CD4-positive, alpha-beta T cell treated with Interleukin-2 at 100 ng/mL for 4 hours (primary cell): ENCODE measurements at regions not wholly inside any gene's neighbourhood (a gene's known extent, or its start where the extent isn't known, plus 50 kb on each side); places are given as distances from the start of the nearest gene placed in this dataset.
"Not testable (repeated sequence)": the region's sequence is repeated elsewhere in the genome, so short reads cannot be mapped to it uniquely, and the experiment has no call there.

Experiments
- DNase-seq: peaks from one replicate; pipeline ENCODE4 v3.0.0-alpha.2; 2020; ENCODE audit warnings: low spot score

- DNase-seq: no peak
Measured at GRCh38 chr5:125609011-125609410, 814.2 kb upstream of the GRAMD2B start.

DNA sequence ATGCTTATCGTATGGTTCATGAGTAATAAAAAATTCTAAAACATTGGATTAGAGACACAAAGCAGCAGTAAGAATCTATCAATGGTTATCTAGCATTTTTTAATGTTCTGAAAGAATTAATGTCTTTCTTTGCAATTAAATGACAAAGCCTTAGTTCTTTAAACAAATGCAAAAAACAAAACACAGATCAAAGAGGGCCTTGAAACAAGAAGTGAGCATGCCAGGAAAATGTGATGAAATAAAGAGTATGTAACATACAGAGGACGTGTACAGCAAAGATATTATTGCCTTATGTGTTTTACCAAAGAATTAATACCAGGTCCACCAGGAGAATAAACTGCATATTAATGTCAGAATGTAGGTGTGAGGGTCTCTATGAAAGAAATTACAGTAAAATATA is 812.3 kb upstream of the GRAMD2B start:
- DNase-seq: no peak

- no peak for DNase-seq
Measured at GRCh38 chr5:125611541-125611940, 811.7 kb upstream of the GRAMD2B start.

DNA sequence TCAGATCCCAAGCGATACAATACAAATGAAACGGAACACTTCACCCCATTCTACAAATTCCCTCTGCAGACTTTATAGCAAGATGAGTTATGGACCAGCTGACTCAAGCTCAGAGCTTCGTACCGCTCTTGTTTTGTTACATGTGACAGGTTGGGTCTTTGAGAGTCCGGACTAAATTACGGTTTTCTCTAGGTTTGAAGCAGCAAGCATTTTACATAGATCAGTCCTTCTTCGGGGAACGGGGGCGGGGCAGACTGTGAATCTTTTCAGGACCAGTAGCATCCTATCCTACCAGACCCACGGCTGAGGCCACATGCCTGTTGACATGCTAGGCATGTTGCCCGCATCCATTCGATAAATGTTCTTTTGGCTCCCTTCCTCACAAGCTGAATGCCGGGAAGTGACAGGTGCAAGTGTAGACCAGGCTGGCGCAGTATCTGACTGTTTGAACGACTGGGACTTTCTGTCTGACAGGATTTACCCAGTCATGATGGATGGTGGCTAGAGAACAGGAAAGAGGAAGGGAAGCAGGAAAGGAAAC is 811.0 kb upstream of the GRAMD2B start:
- DNase-seq: no peak

DNA sequence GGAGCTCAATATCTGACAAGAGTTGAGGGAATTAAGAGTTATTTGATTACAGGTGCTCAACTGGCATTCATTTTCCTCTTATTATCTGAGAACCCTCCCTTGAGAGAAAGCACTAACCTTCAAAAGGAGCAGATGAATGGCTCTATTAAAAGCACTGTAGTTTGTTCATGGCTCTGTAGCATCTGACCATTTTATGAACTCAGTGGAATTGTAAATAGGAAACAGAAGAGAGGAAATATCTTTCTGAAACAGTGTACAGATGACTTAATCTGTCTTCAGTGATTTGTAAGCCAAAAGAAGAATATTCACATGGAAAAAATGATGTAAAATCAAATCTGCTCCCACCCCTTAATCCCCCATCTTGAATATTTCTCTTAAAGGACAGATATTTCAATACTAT is 810.4 kb upstream of the GRAMD2B start:
- no peak for DNase-seq

DNA sequence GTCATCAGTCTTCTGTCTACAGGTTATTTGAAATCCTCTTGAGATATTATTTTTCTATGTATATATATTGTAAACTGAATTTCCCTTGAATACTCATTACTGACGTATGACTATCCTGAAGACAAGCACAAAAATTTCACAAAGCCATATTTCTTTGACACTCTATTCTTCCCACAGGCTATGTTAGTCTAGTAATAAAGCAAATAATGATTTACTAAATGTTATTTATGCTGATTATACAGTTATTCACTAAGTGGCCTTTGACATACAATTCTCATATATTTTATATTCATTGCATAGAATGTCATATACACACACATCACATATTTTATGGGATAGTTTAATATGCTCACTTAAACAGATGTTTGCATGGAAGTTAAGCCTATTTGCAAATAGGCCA is 793.0 kb upstream of the GRAMD2B start:
- no peak for DNase-seq

DNA sequence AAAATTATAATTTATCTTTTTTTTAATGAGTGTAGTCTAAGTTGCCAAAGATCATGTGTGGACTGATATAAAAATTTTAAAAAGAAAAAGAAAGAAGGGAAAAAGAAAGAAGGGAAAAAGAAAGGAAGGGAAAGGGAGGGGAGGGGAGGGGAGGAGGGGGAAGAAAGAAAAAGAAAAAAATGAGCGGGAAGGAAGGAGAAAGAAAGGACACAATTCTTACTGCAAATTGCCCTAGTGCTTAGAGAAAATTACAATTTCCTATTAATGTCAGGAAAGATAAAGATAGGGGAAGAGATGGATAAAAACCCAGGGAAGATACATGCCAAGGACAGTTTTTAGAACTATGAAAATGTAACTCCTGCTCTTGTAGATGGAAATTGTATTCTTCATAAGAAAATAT is 789.7 kb upstream of the GRAMD2B start:
- no peak for DNase-seq

DNA sequence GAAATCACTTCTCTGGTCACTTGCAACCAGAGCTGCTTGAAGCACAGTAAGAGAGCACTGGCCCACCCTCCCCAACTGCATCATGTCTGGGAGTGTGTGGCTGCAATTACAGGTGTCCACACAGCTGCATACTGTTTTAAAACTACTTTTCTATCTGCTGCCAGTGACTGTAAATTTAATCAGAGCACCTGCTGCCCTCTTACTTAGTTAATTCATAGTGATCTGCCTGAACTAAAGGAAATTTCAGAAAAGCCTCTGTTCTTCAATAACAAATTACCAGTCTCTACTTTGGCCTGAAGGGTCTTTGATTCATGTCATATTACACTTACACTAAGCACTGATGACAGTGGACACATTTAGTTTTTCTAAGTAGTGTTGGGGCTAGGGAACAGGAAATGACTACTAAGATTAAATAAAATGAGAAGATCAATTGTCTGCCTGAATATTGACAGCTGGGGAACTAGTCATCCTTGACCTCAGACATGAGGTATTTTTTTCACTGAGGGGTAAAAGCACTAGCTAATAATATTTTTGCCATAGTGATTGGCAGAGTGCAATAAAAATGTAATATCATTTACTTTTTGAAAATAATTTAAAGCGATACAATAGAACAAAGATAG is 788.9 kb upstream of the GRAMD2B start:
- no peak for DNase-seq

DNA sequence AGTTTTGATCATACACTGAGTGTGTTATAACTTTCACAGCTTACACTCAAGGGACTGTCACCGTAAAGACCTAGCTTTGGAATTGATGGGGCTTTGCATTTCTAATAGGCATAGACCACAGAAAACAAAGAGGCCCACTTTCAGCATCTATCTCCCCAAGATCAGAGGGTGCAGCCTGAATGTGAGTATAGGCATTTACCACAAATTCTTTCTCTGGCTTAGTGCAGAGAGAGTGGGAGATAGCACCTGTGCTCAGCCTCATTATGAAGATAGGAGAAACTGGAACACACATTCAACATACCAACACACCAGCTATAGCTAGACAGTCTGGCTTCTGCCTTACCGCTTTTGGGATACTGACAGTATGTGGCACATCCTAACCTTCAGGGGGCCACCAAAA is 783.4 kb upstream of the GRAMD2B start:
- DNase-seq: no peak

GRCh38 chr5:125652761-125653160 is 770.4 kb upstream of the GRAMD2B start:
- DNase-seq: no peak

- DNase-seq: no peak
Measured at GRCh38 chr5:125654392-125654791, 768.8 kb upstream of the GRAMD2B start.

GRCh38 chr5:125655156-125655555 is 768.1 kb upstream of the GRAMD2B start:
- DNase-seq: no peak

DNA sequence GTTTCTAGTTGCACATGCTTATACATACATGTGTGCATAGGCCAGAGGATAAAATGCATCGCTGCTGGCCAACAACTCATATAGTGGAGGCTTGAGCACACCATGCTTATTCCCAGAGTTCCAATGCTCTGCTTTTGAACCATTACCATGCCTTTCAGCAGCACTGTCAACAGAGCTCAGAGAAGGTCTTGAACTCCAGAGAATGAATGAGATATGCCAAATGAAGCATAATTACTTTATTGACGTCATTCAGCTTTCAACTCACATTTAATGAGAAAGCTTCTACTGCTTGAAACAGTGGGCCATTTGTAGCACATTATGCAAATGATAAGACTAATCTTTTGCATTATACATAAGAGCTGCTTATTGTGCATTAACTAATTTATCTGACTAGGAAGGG is 765.3 kb upstream of the GRAMD2B start:
- no peak for DNase-seq

GRCh38 chr5:125659316-125660023 is 763.7 kb upstream of the GRAMD2B start:
- no peak for DNase-seq

- DNase-seq: no peak
Measured at GRCh38 chr5:125660231-125660895, 762.8 kb upstream of the GRAMD2B start.

DNA sequence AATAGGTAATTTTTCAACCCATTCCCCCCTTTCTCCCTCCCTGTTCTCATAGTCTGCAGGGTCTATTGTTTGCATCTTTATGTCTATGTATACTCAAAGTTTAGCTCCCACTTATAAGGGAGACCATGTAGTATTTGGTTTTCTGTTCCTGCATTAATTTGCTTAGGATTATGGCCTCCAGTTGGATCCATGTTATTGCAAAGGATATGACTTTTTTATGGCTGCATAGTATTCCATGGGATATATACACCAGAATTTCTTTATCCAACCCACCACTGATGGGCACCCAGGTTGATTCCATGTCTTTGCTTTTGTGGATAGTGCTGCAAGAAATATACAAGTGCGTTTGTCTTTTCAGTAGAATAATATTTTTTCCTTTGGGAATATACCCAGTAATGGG is 761.6 kb upstream of the GRAMD2B start:
- DNase-seq: no peak

DNA sequence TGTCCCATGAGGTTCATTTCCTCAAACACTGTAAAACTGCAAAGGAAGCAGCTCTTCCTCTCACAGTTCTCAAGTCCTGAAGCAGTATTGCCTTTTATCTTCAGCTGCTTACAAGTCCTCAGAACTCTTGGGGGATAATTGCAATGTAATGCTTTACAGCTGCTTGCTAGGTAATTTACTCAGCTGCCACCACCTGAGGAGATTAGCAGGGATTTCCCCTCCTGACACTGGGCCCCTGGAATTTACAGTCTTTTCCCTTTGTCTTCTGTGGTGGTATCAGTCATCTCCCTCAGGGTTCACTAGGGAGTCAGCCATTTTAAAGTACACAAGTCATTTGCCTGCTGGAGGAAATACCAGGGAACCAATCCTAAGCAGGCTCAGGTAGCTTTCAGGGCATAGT is 754.3 kb upstream of the GRAMD2B start:
- DNase-seq: no peak

DNA sequence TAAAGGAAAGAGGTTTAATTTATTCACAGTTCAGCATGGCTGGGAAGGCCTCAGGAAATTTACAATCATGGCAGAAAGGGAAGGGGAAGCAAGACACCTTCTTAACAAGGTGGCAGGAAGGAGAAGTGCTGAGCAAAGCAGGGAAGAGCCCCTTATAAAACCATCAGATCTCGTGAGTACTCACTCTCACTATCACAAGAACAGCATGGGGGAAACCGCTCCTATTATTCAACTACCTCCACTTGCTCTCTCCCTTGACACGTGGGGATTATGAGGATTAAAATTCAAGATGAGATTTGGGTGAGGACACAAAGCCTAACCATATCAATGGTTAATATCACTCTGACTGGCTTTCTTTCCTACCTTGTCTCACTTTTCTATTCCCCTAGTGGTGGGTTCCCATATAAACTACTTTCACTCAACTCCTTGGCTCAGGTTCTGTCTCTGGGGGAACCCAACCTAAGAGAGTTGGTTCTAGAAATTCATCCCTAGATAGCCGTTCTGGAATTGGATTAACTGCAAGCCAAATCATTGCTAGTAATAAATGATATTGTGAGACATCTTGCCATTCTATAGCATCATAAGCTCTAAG is 749.8 kb upstream of the GRAMD2B start:
- no peak for DNase-seq

- DNase-seq: no peak
Measured at GRCh38 chr5:125679522-125679921, 743.7 kb upstream of the GRAMD2B start.

DNA sequence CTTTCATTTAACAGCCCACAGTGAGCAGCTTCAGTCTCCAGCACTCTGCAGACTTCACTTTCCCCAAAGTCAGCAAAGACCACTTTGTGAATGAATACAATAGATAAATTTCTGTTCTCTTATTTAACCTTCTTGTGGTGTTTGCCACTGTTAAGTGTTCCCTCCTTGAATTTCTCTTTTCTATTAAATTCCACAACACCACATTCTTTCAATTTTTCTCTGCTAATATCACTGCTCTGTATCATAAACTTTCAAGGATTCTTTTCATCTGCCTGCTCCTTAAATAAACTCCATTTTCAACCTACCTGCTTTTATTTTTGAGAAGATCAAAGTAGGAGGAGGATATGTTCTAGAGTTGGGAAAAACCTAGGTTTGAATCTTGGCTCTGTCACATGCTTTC is 739.5 kb upstream of the GRAMD2B start:
- no peak for DNase-seq

DNA sequence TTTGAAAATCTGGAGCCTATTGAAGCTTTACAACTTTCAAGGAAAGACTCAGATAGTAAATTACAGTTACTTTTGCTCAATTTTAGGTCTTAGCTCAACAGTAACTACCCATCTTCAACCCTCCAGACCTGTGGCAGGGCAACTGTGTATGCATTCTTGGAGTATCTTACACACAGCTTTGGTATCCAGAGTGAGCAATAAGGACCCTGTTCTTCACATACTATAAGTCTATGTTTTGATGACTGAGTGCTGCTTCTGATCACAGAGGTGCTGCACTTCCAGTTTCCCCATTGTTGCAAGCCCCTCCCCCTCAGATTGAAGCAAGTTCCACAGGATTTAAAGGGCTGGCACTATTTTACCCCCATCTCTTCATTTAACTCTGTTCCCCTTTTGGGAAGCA is 737.4 kb upstream of the GRAMD2B start:
- DNase-seq: no peak

DNA sequence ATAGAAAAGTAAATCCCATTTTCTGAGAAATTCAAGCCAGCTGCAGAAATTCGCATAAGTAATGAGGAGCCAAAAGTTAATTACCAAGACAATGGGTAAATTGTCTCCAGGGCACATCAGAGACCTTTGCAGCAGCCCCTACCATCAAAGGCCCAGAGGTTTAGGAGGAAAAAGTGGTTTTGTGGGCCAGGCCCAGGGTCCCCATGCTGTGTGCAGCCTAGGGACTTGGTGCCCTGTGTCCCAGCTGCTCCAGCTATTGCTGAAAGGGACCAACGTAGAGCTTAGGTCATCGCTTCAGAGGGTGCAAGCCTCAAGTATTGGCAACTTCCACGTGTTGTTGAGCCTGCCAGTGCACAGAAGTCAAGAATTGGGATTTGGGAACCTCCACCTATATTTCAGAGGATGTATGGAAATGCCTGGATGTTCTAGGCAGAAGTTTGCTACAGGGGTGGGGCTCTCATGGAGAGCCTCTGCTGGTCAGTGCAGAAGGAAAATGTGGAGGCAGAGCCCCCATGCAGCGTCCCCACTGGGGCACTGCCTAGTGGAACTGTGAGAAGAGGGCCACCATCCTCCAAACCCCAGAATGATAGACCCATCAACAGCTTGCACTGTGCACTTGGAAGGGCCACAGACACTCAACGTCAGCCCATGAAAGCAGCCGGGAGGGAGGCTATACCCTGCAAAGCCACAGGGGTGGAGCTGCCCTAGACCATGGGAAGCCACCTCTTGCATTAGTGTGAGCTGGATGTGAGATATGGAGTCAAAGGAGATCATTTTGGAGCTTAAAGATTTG is 731.3 kb upstream of the GRAMD2B start:
- DNase-seq: not testable (repeated sequence)
